Gastroesophageal sphincter (tissue), 4 donors: ENCODE measurements at regions not wholly inside any gene's neighbourhood (a gene's known extent, or its start where the extent isn't known, plus 50 kb on each side); places are given as distances from the start of the nearest gene placed in this dataset.

ENCODE experiments used
- ATAC-seq: fragments of 150-250 bp; one replicate; pipeline ENCODE4 v1.9.1; 2016; ENCODE audit warnings: mild to moderate bottlenecking, moderate library complexity
- H3K27ac ChIP-seq, 4 donors: fragments of 200-600 bp; sonication (generic) in 3 of 4; 1 replicate in 3 of 4; 2 replicates in 1 of 4; pipeline ENCODE4 v1.5.1; 2016 to 2019
- H3K27me3 ChIP-seq: fragments of 200-600 bp; sonication (generic); one replicate; pipeline ENCODE4 v1.5.1; 2019
- H3K36me3 ChIP-seq, 2 donors: fragments of 200-600 bp; sonication (generic); one replicate each; pipeline ENCODE4 v1.5.1; 2019; ENCODE audit warnings: control low read depth in 1 of 2
- H3K4me1 ChIP-seq, 3 donors: fragments of 200-600 bp; sonication (generic); 1 replicate in 2 of 3; 2 replicates in 1 of 3; pipeline ENCODE4 v1.5.1; 2016 to 2019; ENCODE audit warnings: control low read depth in 2 of 3
- H3K4me3 ChIP-seq, 2 donors: fragments of 200-600 bp; sonication (generic); one replicate each; pipeline ENCODE4 v1.5.1; 2019; ENCODE audit warnings: mild to moderate bottlenecking in 1 of 2, moderate library complexity in 1 of 2
- H3K9me3 ChIP-seq, 3 donors: fragments of 200-600 bp; sonication (generic); one replicate each; pipeline ENCODE4 v1.5.1; 2017 to 2019; ENCODE audit warnings: control low read depth in 2 of 3
- EP300 ChIP-seq: sonication (generic); formaldehyde crosslinking; IDR thresholded peaks from one replicate; pipeline ENCODE4 v1.6.1; 2017; ENCODE audit warnings: antibody characterized with exemption, mild to moderate bottlenecking
- POLR2A ChIP-seq, 2 donors: fragments of 450-650 bp; IDR thresholded peaks; one replicate each; pipeline ENCODE4 v1.6.1; 2017; ENCODE audit warnings: antibody characterized with exemption in 2 of 2, mild to moderate bottlenecking in 2 of 2, moderate library complexity in 1 of 2
- POLR2AphosphoS5 ChIP-seq: sonication (generic); formaldehyde crosslinking; IDR thresholded peaks from one replicate; pipeline ENCODE4 v1.6.1; 2017; ENCODE audit warnings: antibody characterized with exemption
- WGBS, 2 donors: methylation state at CpG; one replicate each; pipeline ENCODE4 v1.1.5; 2018; ENCODE audit warnings: low coverage in 1 of 2; 5-methylcytosine and 5-hydroxymethylcytosine counted together
- TF ChIP-seq, protein P1 (sequence below), 4 experiments: fragments of 200-600 bp in 2 of 4; fragments of 450-650 bp in 2 of 4; sonication (generic) in 1 of 4; IDR thresholded peaks; one replicate each; pipeline ENCODE4 v1.5.1; 2017 to 2019; ENCODE audit warnings: antibody characterized with exemption in 4 of 4, mild to moderate bottlenecking in 2 of 4, moderate library complexity in 2 of 4

DNA sequence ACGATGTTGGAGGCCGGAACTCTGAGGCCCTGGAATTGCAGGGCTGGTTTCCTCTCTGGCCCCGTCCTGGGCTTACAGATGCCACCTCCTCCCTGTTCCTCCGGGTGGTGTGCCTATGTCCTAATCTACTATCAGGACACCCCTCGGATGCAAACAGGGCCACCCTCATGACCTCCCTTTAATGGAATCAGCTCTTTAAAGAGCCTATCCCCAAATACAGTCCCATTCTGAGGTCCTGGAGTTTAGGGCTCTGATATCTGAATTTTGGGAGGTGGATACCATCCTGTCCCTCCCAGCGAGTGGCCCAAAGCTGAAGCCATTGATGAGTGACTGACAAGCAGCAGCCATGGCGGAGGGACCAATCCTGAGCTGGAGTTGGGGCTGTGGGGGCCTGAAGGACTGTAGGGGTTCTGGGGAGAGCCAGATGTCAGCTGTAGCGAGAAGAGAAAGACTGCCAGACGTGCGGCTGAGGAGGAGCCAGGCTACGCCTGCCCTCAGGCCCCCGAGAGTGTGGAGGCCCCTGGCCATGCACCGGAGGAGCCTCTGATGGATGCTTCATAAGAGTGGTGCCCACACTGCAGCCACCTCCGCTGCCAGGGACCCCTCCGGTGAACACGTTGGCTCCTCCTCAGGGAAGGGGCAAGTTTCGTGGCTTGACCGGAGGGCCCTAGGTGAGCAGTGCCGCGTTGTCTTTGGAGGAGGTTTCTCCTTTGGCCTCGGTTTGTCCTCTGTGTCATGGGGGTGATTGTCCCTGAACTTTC, 100.2 kb downstream of the KIF26A start:
- peaks cover 0 to 42% (median 0%) of the 10 kb centered on the region in 3 donors for H3K9me3 ChIP-seq
- TF ChIP-seq POLR2AphosphoS5: no peak
- TF ChIP-seq EP300: no peak
- TF ChIP-seq, protein P1, sequence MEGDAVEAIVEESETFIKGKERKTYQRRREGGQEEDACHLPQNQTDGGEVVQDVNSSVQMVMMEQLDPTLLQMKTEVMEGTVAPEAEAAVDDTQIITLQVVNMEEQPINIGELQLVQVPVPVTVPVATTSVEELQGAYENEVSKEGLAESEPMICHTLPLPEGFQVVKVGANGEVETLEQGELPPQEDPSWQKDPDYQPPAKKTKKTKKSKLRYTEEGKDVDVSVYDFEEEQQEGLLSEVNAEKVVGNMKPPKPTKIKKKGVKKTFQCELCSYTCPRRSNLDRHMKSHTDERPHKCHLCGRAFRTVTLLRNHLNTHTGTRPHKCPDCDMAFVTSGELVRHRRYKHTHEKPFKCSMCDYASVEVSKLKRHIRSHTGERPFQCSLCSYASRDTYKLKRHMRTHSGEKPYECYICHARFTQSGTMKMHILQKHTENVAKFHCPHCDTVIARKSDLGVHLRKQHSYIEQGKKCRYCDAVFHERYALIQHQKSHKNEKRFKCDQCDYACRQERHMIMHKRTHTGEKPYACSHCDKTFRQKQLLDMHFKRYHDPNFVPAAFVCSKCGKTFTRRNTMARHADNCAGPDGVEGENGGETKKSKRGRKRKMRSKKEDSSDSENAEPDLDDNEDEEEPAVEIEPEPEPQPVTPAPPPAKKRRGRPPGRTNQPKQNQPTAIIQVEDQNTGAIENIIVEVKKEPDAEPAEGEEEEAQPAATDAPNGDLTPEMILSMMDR (IDR thresholded peaks at IDR 0.05): no peak
- no peak for TF ChIP-seq POLR2A (IDR thresholded peaks at IDR 0.05)
- peaks cover 29% of the 10 kb centered on the region for H3K27me3 ChIP-seq
- 92 to 100% methylated on average over 1 to 11 of the region's 21 CpGs for WGBS, 2 donors
- H3K27ac ChIP-seq: no peak overlapping the region
- no peak for ATAC-seq
- H3K4me1 ChIP-seq: no peaks in the 10 kb centered on the region
- no peak overlapping the region for H3K4me3 ChIP-seq
- no peaks in the 10 kb centered on the region for H3K36me3 ChIP-seq

DNA sequence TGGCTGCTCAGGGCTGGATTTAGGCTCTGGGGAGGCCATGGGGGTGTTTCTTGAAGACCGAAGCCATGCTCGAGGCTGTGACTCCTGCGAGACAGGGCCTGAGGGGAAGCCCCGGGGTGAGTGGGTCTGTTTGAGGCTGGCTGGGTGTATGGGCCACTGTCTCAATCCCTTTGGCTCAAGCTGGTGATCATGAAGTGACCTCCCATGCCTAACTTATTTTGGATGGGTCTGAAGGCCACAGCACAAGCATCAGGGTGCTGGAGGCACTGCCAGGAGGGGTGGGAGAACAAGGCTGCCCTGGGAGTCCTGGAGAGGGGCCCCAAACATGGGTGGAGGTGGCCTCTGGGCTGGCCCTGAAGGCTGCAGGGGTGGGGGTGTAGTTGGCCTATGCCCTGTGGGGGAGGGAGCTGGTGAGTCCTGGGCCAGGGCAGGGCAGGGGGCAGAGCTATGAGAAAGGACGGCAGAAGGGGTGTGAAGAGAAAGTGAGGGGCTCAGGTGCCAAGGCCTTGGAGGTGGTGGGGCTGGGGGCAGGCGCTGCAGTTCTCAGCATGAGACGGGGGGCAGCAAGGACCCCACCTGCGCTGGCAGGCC, 100.9 kb downstream of the KIF26A start:
- no peak overlapping the region for H3K27ac ChIP-seq
- peaks cover 29% of the 10 kb centered on the region for H3K27me3 ChIP-seq
- H3K9me3 ChIP-seq: peaks cover 0 to 43% (median 0%) of the 10 kb centered on the region in 3 donors
- 23 to 37% methylated on average over 3 of the region's 8 CpGs for WGBS, 2 donors
- no peaks in the 10 kb centered on the region for H3K36me3 ChIP-seq
- no peak overlapping the region for H3K4me3 ChIP-seq
- TF ChIP-seq EP300 (no peak), POLR2A (IDR thresholded peaks at IDR 0.05) (no peak), POLR2AphosphoS5 (no peak)
- TF ChIP-seq, protein P1 (IDR thresholded peaks at IDR 0.05): no peak
- no peak for ATAC-seq
- H3K4me1 ChIP-seq: no peaks in the 10 kb centered on the region

DNA sequence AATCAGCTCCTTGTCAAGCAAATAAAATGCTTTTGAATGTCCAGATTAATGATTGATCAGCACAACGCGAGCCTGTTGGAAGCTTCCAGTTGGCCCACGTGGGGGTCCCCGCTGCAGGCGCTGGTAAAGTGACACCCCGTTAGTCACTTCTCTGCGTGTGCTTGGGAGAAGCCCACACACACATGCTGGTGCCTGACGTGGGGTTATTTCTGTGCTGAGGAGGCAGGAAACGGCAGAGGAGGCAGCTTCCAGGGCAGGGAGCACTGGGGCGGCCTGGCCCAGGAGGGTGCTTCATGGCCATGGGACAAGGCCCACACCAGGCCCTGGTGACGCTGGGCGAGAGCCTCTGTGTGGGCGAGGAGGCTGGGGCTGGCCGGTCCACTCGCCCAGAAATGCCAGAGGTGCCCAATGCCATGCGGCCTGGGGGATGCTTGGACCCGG, 101.5 kb downstream of the KIF26A start:
- H3K4me3 ChIP-seq: no peak overlapping the region
- ATAC-seq: no peak
- WGBS, 2 donors: 53% methylated on average over 4 of the region's 17 CpGs; no CpG with 5 or more reads in 1 of the 2 donors
- H3K27ac ChIP-seq: no peak overlapping the region
- peaks cover 0 to 43% (median 0%) of the 10 kb centered on the region in 3 donors for H3K9me3 ChIP-seq
- TF ChIP-seq POLR2AphosphoS5 (no peak), EP300 (no peak), POLR2A (IDR thresholded peaks at IDR 0.05) (no peak)
- TF ChIP-seq, protein P1 (IDR thresholded peaks at IDR 0.05): no peak
- H3K27me3 ChIP-seq: peaks cover 33% of the 10 kb centered on the region
- H3K36me3 ChIP-seq: no peaks in the 10 kb centered on the region
- H3K4me1 ChIP-seq: no peaks in the 10 kb centered on the region

DNA sequence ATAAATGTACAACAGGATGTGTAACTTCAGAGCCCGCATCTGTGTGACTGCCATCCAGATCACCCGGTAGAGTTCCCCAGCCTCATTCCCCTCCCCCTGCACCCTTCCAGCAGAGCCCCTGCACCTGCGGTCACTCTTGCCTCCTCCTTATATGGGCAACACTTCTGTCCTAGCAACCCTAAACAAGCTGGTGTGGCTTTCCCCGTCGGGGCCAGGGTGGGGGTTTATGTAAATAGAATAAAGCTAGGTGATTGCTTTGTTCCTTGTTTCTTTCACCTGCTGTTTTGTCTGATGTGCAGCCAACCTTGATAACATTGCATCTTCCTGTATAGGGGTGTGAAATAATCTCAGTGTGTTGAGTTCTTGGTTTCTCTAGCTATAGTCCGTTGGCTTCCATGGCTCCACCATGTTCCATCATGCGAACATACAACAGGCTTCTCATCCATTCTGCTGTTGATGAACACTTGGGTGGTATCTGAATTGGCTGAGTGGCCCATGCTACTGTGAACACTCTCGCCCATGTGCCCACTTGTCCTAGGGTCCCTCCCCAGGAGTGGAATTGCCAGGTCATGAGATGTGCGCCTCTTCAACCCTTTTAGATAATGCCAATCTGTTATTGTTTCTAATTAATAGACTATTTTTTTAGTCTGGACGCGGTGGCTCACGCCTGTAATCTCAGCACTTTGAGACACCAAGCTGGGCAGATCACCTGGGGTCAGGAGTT, 102.2 kb downstream of the KIF26A start:
- no peak overlapping the region for H3K27ac ChIP-seq
- TF ChIP-seq POLR2A (IDR thresholded peaks at IDR 0.05) (no peak), EP300 (no peak), POLR2AphosphoS5 (no peak)
- TF ChIP-seq, protein P1 (IDR thresholded peaks at IDR 0.05): no peak
- 40 to 83% methylated on average over 5 to 11 of the region's 12 CpGs for WGBS, 2 donors
- no peak for ATAC-seq
- no peaks in the 10 kb centered on the region for H3K36me3 ChIP-seq
- peaks cover 0 to 48% (median 0%) of the 10 kb centered on the region in 3 donors for H3K9me3 ChIP-seq
- peaks cover 40% of the 10 kb centered on the region for H3K27me3 ChIP-seq
- H3K4me3 ChIP-seq: no peak overlapping the region
- H3K4me1 ChIP-seq: no peaks in the 10 kb centered on the region
